ENCODE measurements at regions not wholly inside any gene's neighbourhood (a gene's known extent, or its start where the extent isn't known, plus 50 kb on each side); places are given as distances from the start of the nearest gene placed in this dataset.

- peaks cover 6 to 21% (median 9%) of the 10 kb centered on the region in 7 donors for H3K9me3 Mint-ChIP-seq
- Histone ChIP-seq H3K27me3 (ENCODE audit: control insufficient read depth in 2 of 2, insufficient read depth in 2 of 2, low read length in 2 of 2) (no peaks in the 10 kb centered on the region), H3K4me1 (ENCODE audit: control insufficient read depth in 1 of 2, insufficient read depth in 2 of 2, low read length in 2 of 2) (no peaks in the 10 kb centered on the region), H3K4me3 (replicated peaks in 1 of 3; ENCODE audit: low read depth in 2 of 3, low read length in 3 of 3) (no peak overlapping the region), H3K36me3 (replicated peaks in 1 of 2; ENCODE audit: control insufficient read depth in 1 of 2, insufficient read depth in 2 of 2, low read length in 2 of 2) (no peaks in the 10 kb centered on the region), H3K4me2 (replicated peaks; ENCODE audit: extremely low read depth, low read length, poor library complexity, severe bottlenecking) (no peak overlapping the region), H4K20me1 (ENCODE audit: insufficient read depth, low read length) (no peaks in the 10 kb centered on the region), H3K27ac (ENCODE audit: low read depth in 1 of 2, low read length in 2 of 2) (no peak overlapping the region), H3K79me2 (ENCODE audit: insufficient read depth, low read length) (no peaks in the 10 kb centered on the region), H2AFZ (ENCODE audit: insufficient read depth, low read depth, low read length, poor library complexity, severe bottlenecking) (no peak overlapping the region), H3K9me3 (replicated peaks in 1 of 2; ENCODE audit: control insufficient read depth in 1 of 2, insufficient read depth in 1 of 2, low read length in 2 of 2) (peaks cover 4 to 25% of the 10 kb centered on the region in 2 donors), H3K9ac (ENCODE audit: insufficient read depth, low read length, poor library complexity, severe bottlenecking) (no peak overlapping the region)
- peaks cover 0 to 1% (median 0%) of the 10 kb centered on the region in 3 donors for H3K27me3 Mint-ChIP-seq (ENCODE audit: low read depth in 3 of 3)
- no peak for DNase-seq
- 90% methylated on average over 1 of the region's 1 CpG for WGBS (ENCODE audit: insufficient coverage)
- no peak overlapping the region for H3K27ac Mint-ChIP-seq
- intact Hi-C loops (cut with micrococcal nuclease) = no loop called here
- H3K36me3 Mint-ChIP-seq = no peaks in the 10 kb centered on the region
- H3K4me1 Mint-ChIP-seq = no peaks in the 10 kb centered on the region
- TF ChIP-seq CTCF (IDR thresholded peaks at IDR 0.05) = no peak
- H3K4me3 Mint-ChIP-seq = no peak overlapping the region
These were observed 257.7 kb upstream of the NT5E start for GRCh38 chr6:85192186-85192585.

- Histone ChIP-seq H4K20me1 (ENCODE audit: insufficient read depth, low read length) (no peaks in the 10 kb centered on the region), H3K27ac (ENCODE audit: low read depth in 1 of 2, low read length in 2 of 2) (no peak overlapping the region), H3K79me2 (ENCODE audit: insufficient read depth, low read length) (no peaks in the 10 kb centered on the region), H3K9me3 (replicated peaks in 1 of 2; ENCODE audit: control insufficient read depth in 1 of 2, insufficient read depth in 1 of 2, low read length in 2 of 2) (peaks cover 4 to 27% of the 10 kb centered on the region in 2 donors), H2AFZ (ENCODE audit: insufficient read depth, low read depth, low read length, poor library complexity, severe bottlenecking) (no peak overlapping the region), H3K4me2 (replicated peaks; ENCODE audit: extremely low read depth, low read length, poor library complexity, severe bottlenecking) (no peak overlapping the region), H3K9ac (ENCODE audit: insufficient read depth, low read length, poor library complexity, severe bottlenecking) (no peak overlapping the region), H3K4me1 (ENCODE audit: control insufficient read depth in 1 of 2, insufficient read depth in 2 of 2, low read length in 2 of 2) (no peaks in the 10 kb centered on the region), H3K4me3 (replicated peaks in 1 of 3; ENCODE audit: low read depth in 2 of 3, low read length in 3 of 3) (no peak overlapping the region), H3K27me3 (ENCODE audit: control insufficient read depth in 2 of 2, insufficient read depth in 2 of 2, low read length in 2 of 2) (no peaks in the 10 kb centered on the region), H3K36me3 (replicated peaks in 1 of 2; ENCODE audit: control insufficient read depth in 1 of 2, insufficient read depth in 2 of 2, low read length in 2 of 2) (no peaks in the 10 kb centered on the region)
- H3K27ac Mint-ChIP-seq = no peak overlapping the region
- H3K36me3 Mint-ChIP-seq = no peaks in the 10 kb centered on the region
- peaks cover 6 to 19% (median 9%) of the 10 kb centered on the region in 7 donors for H3K9me3 Mint-ChIP-seq
- peaks cover 0 to 1% (median 0%) of the 10 kb centered on the region in 3 donors for H3K27me3 Mint-ChIP-seq (ENCODE audit: low read depth in 3 of 3)
- no peak for DNase-seq
- H3K4me3 Mint-ChIP-seq = no peak overlapping the region
- no CpG with 5 or more reads among the region's 2 CpGs for WGBS (ENCODE audit: insufficient coverage)
- no peak for TF ChIP-seq CTCF (IDR thresholded peaks at IDR 0.05)
- intact Hi-C loops (cut with micrococcal nuclease) = no loop called here
- H3K4me1 Mint-ChIP-seq = no peaks in the 10 kb centered on the region
These were observed 258.2 kb upstream of the NT5E start for GRCh38 chr6:85191656-85192055.

Measured in CD14-positive monocyte (primary cell).